Colonic mucosa (tissue), 4 donors: ENCODE measurements at regions not wholly inside any gene's neighbourhood (a gene's known extent, or its start where the extent isn't known, plus 50 kb on each side); places are given as distances from the start of the nearest gene placed in this dataset.

ENCODE experiments used
- DNase-seq: peaks from one replicate; pipeline ENCODE4 v3.0.0-alpha.2; 2020
- H3K27ac ChIP-seq: fragments of 200-600 bp; one replicate; pipeline ENCODE4 v1.8.0; 2021
- H3K27me3 ChIP-seq: fragments of 200-600 bp; one replicate; pipeline ENCODE4 v1.8.0; 2021
- H3K36me3 ChIP-seq: fragments of 200-600 bp; one replicate; pipeline ENCODE4 v1.8.0; 2021
- H3K4me1 ChIP-seq: fragments of 200-600 bp; one replicate; pipeline ENCODE4 v1.8.0; 2021; ENCODE audit warnings: mild to moderate bottlenecking
- H3K4me3 ChIP-seq: fragments of 200-600 bp; one replicate; pipeline ENCODE4 v1.8.0; 2021
- H3K9ac ChIP-seq, 2 donors: one replicate each; pipeline ENCODE4 v1.7.0; 2013; ENCODE audit warnings: control low read depth in 2 of 2, low read depth in 2 of 2, low read length in 2 of 2
- H3K9me3 ChIP-seq: fragments of 200-600 bp; one replicate; pipeline ENCODE4 v1.8.0; 2021
- CTCF ChIP-seq: fragments of 200-600 bp; IDR thresholded peaks from one replicate; pipeline ENCODE4 v1.8.0; 2022; ENCODE audit warnings: antibody characterized with exemption, mild to moderate bottlenecking
- intact Hi-C: fragments of 100-400 bp; cut with DNase I; formaldehyde crosslinking; loops from one replicate; pipeline ENCODE4 v1.14.1; 2022
- donor health status: healthy.
- donor health status: DM: no; HTN: no; CAD: no.
- donor health status: DM: no; HTN: no; CAD: no.

DNA sequence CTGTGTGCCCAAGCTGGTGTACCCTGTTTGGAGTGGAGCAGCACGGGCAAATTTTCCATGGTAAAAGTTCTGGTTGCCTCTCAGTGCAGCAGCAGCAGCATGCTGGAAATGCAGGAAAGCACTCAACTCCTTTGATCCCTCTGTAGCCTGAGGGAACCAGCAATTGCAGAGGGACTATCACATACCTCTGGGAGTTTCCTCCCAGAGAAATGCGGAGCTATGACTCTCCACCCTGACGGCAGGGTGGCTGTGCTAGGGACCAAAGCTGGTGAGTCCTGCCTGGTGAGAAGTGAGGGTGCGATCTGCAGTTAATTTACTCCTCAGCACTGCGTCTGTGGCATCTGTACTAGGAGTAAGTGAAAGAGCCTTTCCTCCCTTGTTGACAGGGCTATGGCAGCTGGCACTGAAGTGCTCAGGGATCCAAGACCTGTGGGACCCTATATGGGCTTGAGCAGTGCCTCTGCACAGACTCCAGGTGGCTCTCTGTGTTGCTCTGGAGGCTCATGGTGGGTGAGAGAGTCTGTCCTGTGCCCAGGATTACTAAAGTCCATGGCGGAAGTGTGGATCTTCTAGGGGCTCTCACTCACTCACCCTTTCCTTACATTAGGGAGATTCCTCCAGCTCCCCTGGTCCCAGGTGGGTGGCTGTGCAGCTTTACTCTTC, 601.2 kb upstream of the TYRP1 start:
- Histone ChIP-seq H3K27me3 (no peaks in the 10 kb centered on the region), H3K36me3 (no peaks in the 10 kb centered on the region), H3K27ac (no peak overlapping the region), H3K4me1 (no peaks in the 10 kb centered on the region), H3K4me3 (no peak overlapping the region), H3K9ac (no peak overlapping the region), H3K9me3 (no peaks in the 10 kb centered on the region)
- intact Hi-C loops, result no loop called here
- no peak for TF ChIP-seq CTCF
- DNase-seq, result no peak

- no peak for TF ChIP-seq CTCF
- Histone ChIP-seq H3K4me3 (no peak overlapping the region), H3K27me3 (no peaks in the 10 kb centered on the region), H3K4me1 (no peaks in the 10 kb centered on the region), H3K9me3 (no peaks in the 10 kb centered on the region), H3K9ac (no peak overlapping the region), H3K27ac (no peak overlapping the region), H3K36me3 (no peaks in the 10 kb centered on the region)
- intact Hi-C loops, result no loop called here
- DNase-seq, result no peak
Observed at GRCh38 chr9:12094046-12094445, 599.1 kb upstream of the TYRP1 start.

DNA sequence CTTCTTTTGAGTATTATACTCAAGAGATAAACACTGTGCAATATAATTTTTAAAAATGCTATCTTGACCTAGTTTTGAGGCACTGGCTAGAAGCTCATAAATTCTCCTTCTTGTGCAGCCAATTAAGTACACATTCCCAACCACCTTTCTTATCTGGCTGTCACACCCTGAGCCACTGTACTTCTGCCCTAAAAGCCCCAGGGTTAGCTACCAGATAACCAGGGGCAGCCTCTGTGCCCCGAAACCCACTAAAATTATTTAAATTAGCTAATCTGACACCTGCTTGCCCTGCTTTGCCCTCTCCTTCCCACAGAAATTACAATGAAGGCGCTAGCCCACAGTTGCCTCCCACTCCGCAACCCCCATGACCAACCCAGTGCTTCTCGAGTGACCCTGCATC, 597.3 kb upstream of the TYRP1 start:
- Histone ChIP-seq H3K9me3 (no peaks in the 10 kb centered on the region), H3K9ac (no peak overlapping the region), H3K36me3 (no peaks in the 10 kb centered on the region), H3K4me1 (no peaks in the 10 kb centered on the region), H3K27ac (no peak overlapping the region), H3K4me3 (no peak overlapping the region), H3K27me3 (no peaks in the 10 kb centered on the region)
- no peak for TF ChIP-seq CTCF
- no peak for DNase-seq
- intact Hi-C loops, result no loop called here

DNA sequence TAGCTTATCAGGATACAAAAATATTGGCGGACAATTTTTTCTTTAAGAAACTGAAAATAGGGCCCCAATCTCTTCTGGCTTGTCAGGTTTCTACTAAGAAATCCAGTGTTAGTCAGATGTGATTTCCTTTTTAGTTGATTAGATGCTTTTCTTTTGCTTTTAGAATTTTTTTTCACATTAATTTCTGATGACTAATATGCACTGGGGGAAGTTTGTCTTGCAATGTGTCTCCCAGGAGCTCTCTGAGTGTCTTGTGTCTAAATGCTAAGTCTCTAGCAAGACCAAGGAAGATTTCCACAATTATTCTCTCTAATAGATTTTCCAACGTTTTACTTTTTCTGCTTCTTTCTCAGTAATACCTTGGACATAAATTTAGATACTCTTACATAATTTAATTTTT, 559.8 kb upstream of the TYRP1 start:
- Histone ChIP-seq H3K4me1 (no peaks in the 10 kb centered on the region), H3K9ac (no peak overlapping the region), H3K9me3 (no peaks in the 10 kb centered on the region), H3K27ac (no peak overlapping the region), H3K36me3 (no peaks in the 10 kb centered on the region), H3K4me3 (no peak overlapping the region), H3K27me3 (no peaks in the 10 kb centered on the region)
- no peak for DNase-seq
- intact Hi-C loops, result no loop called here
- TF ChIP-seq CTCF, result no peak

DNA sequence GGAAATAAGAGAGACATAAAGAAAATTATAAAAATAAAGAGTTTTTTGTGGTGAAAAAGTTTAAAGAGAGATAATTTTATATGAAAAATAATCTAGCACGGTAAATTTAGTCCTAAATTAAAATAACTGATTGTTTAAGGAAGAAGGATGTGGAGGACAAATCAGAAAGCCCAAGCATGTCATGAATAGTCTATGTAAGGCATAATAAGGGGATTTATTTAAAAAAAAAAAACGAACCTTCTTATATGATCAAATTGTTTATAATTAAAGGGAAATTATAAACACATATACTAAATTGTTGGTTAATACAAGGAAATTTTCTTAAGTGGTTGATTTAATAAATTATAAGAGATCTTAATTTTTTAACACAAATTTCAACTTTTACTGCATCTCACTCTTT, 551.8 kb upstream of the TYRP1 start:
- Histone ChIP-seq H3K9ac (no peak overlapping the region), H3K27ac (no peak overlapping the region), H3K4me1 (no peaks in the 10 kb centered on the region), H3K9me3 (no peaks in the 10 kb centered on the region), H3K27me3 (no peaks in the 10 kb centered on the region), H3K36me3 (no peaks in the 10 kb centered on the region), H3K4me3 (no peak overlapping the region)
- TF ChIP-seq CTCF, result no peak
- no peak for DNase-seq
- intact Hi-C loops, result no loop called here
